T-cell (primary cell): ENCODE measurements at regions not wholly inside any gene's neighbourhood (a gene's known extent, or its start where the extent isn't known, plus 50 kb on each side); places are given as distances from the start of the nearest gene placed in this dataset.
"Not testable (repeated sequence)": the region's sequence is repeated elsewhere in the genome, so short reads cannot be mapped to it uniquely, and the experiment has no call there.

Experiments
- ATAC-seq, 4 experiments: fragments of 200-7000 bp in 3 of 4; fragments of 150-1000 bp in 1 of 4; cut with Tn5 transposase; replicated peaks in 1 of 4; 1 replicate in 3 of 4; 2 replicates in 1 of 4; pipeline ENCODE4 v1.10.0; 2021; ENCODE audit warnings: moderate library complexity in 3 of 4, mild to moderate bottlenecking in 2 of 4, moderate number of reproducible peaks in 1 of 4
- CTCF ChIA-PET, 2 donors: fragments of 300-600 bp; sonication (Branson Sonifier 250); formaldehyde crosslinking; loops; one replicate each; lab custom pipeline; 2022; ENCODE audit warnings: antibody characterized with exemption in 2 of 2; lab: Charles Lee
- POLR2A ChIA-PET, 2 donors: fragments of 300-600 bp; sonication (Branson Sonifier 250); formaldehyde crosslinking; loops; one replicate each; lab custom pipeline; 2022; ENCODE audit warnings: antibody characterized with exemption in 2 of 2; lab: Charles Lee
- DNase-seq, 35 experiments: peaks; one replicate each; pipeline versions ENCODE4 v3.0.0 to v3.0.0-alpha.2; 2013 to 2023
- H3K27ac ChIP-seq: one replicate; pipeline ENCODE4 v1.5.1; 2013; ENCODE audit warnings: low read length
- H3K27me3 ChIP-seq, 2 experiments: replicated peaks in 1 of 2; 1 replicate in 1 of 2; 2 replicates in 1 of 2; pipeline versions ENCODE4 v1.6.1 to v1.7.0; 2013; ENCODE audit warnings: low read length in 1 of 2, mixed read lengths in 1 of 2; ENCODE audit not compliant: control insufficient read depth in 2 of 2, insufficient read depth in 2 of 2; ENCODE audit errors: extremely low read depth in 1 of 2
- H3K36me3 ChIP-seq, 2 donors: 1 replicate in 1 of 2; 2 replicates in 1 of 2; pipeline versions ENCODE4 v1.6.1 to v1.7.0; 2013; ENCODE audit warnings: low read length in 1 of 2; ENCODE audit not compliant: control insufficient read depth in 2 of 2, insufficient read depth in 1 of 2; ENCODE audit errors: extremely low read depth in 1 of 2
- H3K4me1 ChIP-seq, 2 experiments: 1 replicate in 1 of 2; 2 replicates in 1 of 2; pipeline versions ENCODE4 v1.6.1 to v1.7.0; 2013; ENCODE audit warnings: low read length in 2 of 2, mixed read lengths in 1 of 2; ENCODE audit not compliant: insufficient read depth in 2 of 2, control insufficient read depth in 1 of 2; ENCODE audit errors: extremely low read depth in 1 of 2
- H3K4me3 ChIP-seq, 2 donors: 1 replicate in 1 of 2; 2 replicates in 1 of 2; pipeline versions ENCODE4 v1.5.1 to v1.7.0; 2013; ENCODE audit warnings: mild to moderate bottlenecking in 2 of 2, low read length in 1 of 2, moderate library complexity in 1 of 2; ENCODE audit not compliant: control insufficient read depth in 1 of 2; ENCODE audit errors: extremely low read depth in 1 of 2
- H3K9me3 ChIP-seq: 2 replicates; pipeline ENCODE4 v1.7.0; 2013
- H3K27ac Mint-ChIP-seq, 2 donors: one replicate each; pipeline ENCODE4 v1.8.0; 2020 to 2021; ENCODE audit warnings: mild to moderate bottlenecking in 2 of 2, mixed read lengths in 2 of 2
- H3K27me3 Mint-ChIP-seq, 2 donors: one replicate each; pipeline ENCODE4 v1.8.0; 2021 to 2022; ENCODE audit warnings: mixed read lengths in 2 of 2
- H3K36me3 Mint-ChIP-seq: one replicate; pipeline ENCODE4 v1.8.0; 2021; ENCODE audit warnings: mixed read lengths
- H3K4me1 Mint-ChIP-seq, 3 donors: one replicate each; pipeline ENCODE4 v1.8.0; 2020 to 2022; ENCODE audit warnings: mixed read lengths in 3 of 3, mild to moderate bottlenecking in 1 of 3
- H3K4me3 Mint-ChIP-seq, 3 donors: one replicate each; pipeline ENCODE4 v1.8.0; 2020 to 2022; ENCODE audit warnings: mild to moderate bottlenecking in 3 of 3, mixed read lengths in 3 of 3, moderate library complexity in 3 of 3
- H3K9me3 Mint-ChIP-seq, 3 donors: one replicate each; pipeline ENCODE4 v1.8.0; 2020 to 2022; ENCODE audit warnings: mixed read lengths in 3 of 3
- WGBS: methylation state at CpG from one replicate; pipeline ENCODE4 v1.1.5; 2013; ENCODE audit warnings: missing lambda C conversion rate; ENCODE audit not compliant: insufficient coverage; 5-methylcytosine and 5-hydroxymethylcytosine counted together

DNA sequence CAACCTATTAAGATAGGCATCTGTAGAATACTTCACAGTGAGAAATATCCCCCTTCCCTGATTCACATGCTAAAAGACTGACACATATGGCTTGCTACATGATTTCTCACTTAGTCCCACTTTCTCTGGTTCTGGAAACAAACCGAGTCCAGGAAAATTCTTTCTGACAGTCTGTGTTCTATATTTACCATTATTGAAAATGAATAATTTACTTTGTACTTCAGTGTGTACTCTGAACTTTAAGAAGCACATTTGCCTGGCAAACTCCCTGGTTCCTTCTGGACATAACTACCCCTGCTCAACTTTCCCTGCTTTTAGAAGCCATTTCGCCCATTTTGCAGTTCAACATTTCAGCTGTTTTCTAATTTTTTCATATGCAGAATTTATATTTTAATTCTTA lies 53.6 kb downstream of the APCS start:
- Mint-ChIP-seq H3K9me3 (peaks cover 6 to 7% (median 6%) of the 10 kb centered on the region in 3 donors), H3K4me3 (no peak overlapping the region), H3K27me3 (peaks cover 12 to 29% of the 10 kb centered on the region in 2 donors), H3K36me3 (no peaks in the 10 kb centered on the region), H3K4me1 (no peaks in the 10 kb centered on the region), H3K27ac (no peak overlapping the region)
- DNase-seq (no peak), ATAC-seq (no peak)
- POLR2A ChIA-PET = no interaction called here
- Histone ChIP-seq H3K4me1 (no peaks in the 10 kb centered on the region), H3K27me3 (peaks cover 0 to 2% of the 10 kb centered on the region in 2 experiments), H3K9me3 (peaks cover 3% of the 10 kb centered on the region), H3K36me3 (no peaks in the 10 kb centered on the region), H3K4me3 (no peak overlapping the region), H3K27ac (no peak overlapping the region)
- CTCF ChIA-PET = no interaction called here
- 71% methylated on average over 1 of the region's 2 CpGs for WGBS

DNA sequence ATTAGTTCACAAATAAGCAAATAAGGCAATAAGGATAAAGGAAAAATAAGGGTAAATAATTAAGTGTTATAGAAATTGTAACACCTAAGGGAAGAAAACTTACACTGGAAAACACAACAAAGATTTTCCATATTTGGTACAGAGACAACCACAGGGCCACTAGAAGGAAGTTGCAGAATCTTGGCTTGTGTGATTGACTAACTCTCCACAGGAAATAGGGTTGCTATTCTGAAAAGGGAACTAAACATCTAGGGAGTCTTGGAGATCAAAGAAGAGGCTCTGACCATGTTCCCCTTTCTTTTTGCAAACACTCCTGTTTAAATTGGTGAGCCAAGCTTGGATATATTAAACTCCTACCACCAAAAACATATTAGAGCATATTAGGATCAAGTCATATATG lies 59.1 kb downstream of the APCS start:
- Histone ChIP-seq H3K36me3 (no peaks in the 10 kb centered on the region), H3K9me3 (peaks cover 3% of the 10 kb centered on the region), H3K4me1 (no peaks in the 10 kb centered on the region), H3K4me3 (no peak overlapping the region), H3K27me3 (peaks cover 0 to 4% of the 10 kb centered on the region in 2 experiments), H3K27ac (no peak overlapping the region)
- Mint-ChIP-seq H3K4me1 (no peaks in the 10 kb centered on the region), H3K27ac (no peak overlapping the region), H3K4me3 (no peak overlapping the region), H3K27me3 (peaks cover 22 to 34% of the 10 kb centered on the region in 2 donors), H3K9me3 (peaks cover 6 to 7% (median 6%) of the 10 kb centered on the region in 3 donors), H3K36me3 (no peaks in the 10 kb centered on the region)
- ChIA-PET CTCF (no interaction called here), POLR2A (no interaction called here)
- DNase-seq (no peak), ATAC-seq (no peak)

DNA sequence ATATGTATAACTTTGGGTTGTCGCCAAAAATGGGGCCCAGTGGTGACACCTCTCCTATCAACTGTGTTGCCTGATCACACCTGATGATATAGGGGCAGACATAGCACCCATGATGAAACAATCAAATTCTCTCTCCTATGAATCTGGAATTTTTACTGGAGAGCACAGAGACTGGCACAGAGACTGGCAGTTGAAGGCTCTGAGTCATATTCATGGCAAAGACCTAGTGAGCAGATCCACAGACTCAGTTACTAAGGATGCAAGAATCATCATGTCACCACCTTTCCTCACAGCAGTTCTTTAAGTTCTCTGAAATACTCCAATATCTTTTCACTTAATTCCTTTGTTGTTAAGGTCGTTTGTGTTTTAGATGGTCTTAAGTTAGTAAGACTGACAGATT lies 60.0 kb downstream of the APCS start:
- Histone ChIP-seq H3K36me3 (no peaks in the 10 kb centered on the region), H3K27me3 (peaks cover 0 to 4% of the 10 kb centered on the region in 2 experiments), H3K9me3 (peaks cover 3% of the 10 kb centered on the region), H3K4me3 (no peak overlapping the region), H3K27ac (no peak overlapping the region), H3K4me1 (no peaks in the 10 kb centered on the region)
- no peaks in the 10 kb centered on the region for H3K36me3 Mint-ChIP-seq
- DNase-seq (no peak), ATAC-seq (no peak)
- CTCF ChIA-PET = no interaction called here
- H3K27ac Mint-ChIP-seq = no peak overlapping the region
- H3K27me3 Mint-ChIP-seq = peaks cover 17 to 26% of the 10 kb centered on the region in 2 donors
- peaks cover 6 to 7% (median 6%) of the 10 kb centered on the region in 3 donors for H3K9me3 Mint-ChIP-seq
- no peaks in the 10 kb centered on the region for H3K4me1 Mint-ChIP-seq
- no CpG with 5 or more reads among the region's 2 CpGs for WGBS
- H3K4me3 Mint-ChIP-seq = no peak overlapping the region
- POLR2A ChIA-PET = no interaction called here

DNA sequence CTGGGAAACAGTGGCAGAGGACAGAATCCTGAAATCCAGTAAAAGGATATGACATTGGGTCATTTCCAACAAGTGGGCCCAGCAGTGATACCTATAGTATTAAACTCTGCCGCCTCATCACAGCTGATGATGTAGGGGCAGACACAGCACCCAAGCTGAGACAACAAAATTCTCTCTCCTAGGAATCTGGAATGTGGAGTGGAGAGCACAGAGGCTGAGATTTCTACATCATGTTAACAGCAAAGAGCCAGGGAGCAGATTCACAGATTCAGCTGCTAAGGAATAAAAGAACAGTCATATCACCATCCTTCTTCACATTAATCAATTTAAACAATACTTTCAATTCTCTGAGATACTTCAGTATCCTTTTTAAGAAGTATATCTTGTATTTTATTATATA lies 61.9 kb downstream of the CRP start:
- Histone ChIP-seq H3K4me1 (no peaks in the 10 kb centered on the region), H3K27ac (no peak overlapping the region), H3K36me3 (no peaks in the 10 kb centered on the region), H3K4me3 (no peak overlapping the region), H3K9me3 (no peaks in the 10 kb centered on the region), H3K27me3 (no peaks in the 10 kb centered on the region)
- Mint-ChIP-seq H3K36me3 (no peaks in the 10 kb centered on the region), H3K4me1 (no peaks in the 10 kb centered on the region), H3K4me3 (no peak overlapping the region), H3K27ac (no peak overlapping the region), H3K27me3 (peaks cover 12 to 15% of the 10 kb centered on the region in 2 donors), H3K9me3 (no peaks in the 10 kb centered on the region)
- WGBS = no CpG with 5 or more reads among the region's 1 CpG
- ChIA-PET CTCF (interaction anchor here in 1 of 2 donors (0.7 kb wide), 1 partner anchor 13 kb away, joined by 3 read pairs; no protein-coding TSS in a partner anchor), POLR2A (no interaction called here)
- no peak for ATAC-seq
- no peak for DNase-seq

DNA sequence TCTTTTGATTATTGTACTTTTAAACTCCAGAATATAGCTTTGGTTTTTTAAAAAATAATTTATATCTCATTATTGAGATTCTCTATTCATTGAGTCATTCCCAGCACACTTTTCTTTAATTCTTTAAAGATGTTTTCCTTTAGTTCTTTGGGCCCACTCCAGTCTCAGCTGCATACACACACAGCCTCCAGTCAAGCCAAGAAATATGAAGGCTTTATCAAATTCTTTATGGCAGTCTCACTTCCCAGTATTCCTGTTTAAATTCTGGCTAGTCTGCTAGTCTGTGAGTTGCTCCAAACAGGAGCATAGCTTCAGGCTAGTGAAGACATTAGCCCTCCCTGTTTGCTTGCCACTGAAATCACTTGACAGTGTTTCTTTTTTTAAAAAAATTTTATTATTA lies 61.2 kb downstream of the CRP start:
- H3K9me3 Mint-ChIP-seq = no peaks in the 10 kb centered on the region
- Histone ChIP-seq H3K9me3 (no peaks in the 10 kb centered on the region), H3K36me3 (no peaks in the 10 kb centered on the region), H3K4me3 (no peak overlapping the region), H3K27me3 (peaks cover 0 to 2% of the 10 kb centered on the region in 2 experiments), H3K27ac (no peak overlapping the region), H3K4me1 (no peaks in the 10 kb centered on the region)
- no peaks in the 10 kb centered on the region for H3K36me3 Mint-ChIP-seq
- ChIA-PET POLR2A (no interaction called here), CTCF (no interaction called here)
- peaks cover 13 to 15% of the 10 kb centered on the region in 2 donors for H3K27me3 Mint-ChIP-seq
- no peak for ATAC-seq
- no peak for DNase-seq
- H3K4me1 Mint-ChIP-seq = no peaks in the 10 kb centered on the region
- H3K4me3 Mint-ChIP-seq = no peak overlapping the region
- no peak overlapping the region for H3K27ac Mint-ChIP-seq

DNA sequence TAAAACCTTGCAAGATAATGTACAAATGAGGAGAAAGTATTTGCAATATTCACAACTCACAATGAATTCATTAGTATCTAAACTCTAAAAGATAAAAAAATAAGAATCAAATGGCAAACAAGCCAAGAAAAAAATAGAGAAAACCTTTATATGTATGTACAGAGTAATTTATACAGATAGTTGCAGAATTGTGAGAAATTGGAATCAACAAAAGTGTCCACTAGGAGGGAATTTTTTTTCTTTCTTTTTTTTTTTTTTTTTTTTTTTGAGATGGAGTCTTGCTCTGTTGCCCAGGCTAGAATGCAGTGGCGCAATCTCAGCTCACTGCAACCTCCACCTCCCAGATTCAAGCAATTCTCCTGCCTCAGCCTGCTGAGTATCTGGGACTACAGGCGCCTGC lies 56.9 kb downstream of the CRP start:
- H3K4me3 Mint-ChIP-seq, H3K27ac ChIP-seq, H3K36me3 Mint-ChIP-seq, H3K4me1 Mint-ChIP-seq, H3K27ac Mint-ChIP-seq, H3K4me1 ChIP-seq, DNase-seq, H3K4me3 ChIP-seq, H3K27me3 ChIP-seq, H3K9me3 ChIP-seq, POLR2A ChIA-PET, H3K36me3 ChIP-seq, ATAC-seq, CTCF ChIA-PET: not testable (repeated sequence)
- no CpG with 5 or more reads among the region's 2 CpGs for WGBS
- H3K27me3 Mint-ChIP-seq = peaks cover 11 to 12% of the 10 kb centered on the region in 2 donors
- H3K9me3 Mint-ChIP-seq = peaks cover 0 to 11% (median 2%) of the 10 kb centered on the region in 3 donors
